NCI-H1436 treated with DMSO at 0.1 percent for 48 hours (cell line): ENCODE measurements at regions not wholly inside any gene's neighbourhood (a gene's known extent, or its start where the extent isn't known, plus 50 kb on each side); places are given as distances from the start of the nearest gene placed in this dataset.

ENCODE experiments used
- DNase-seq: peaks from one replicate; lab custom pipeline; 2025; lab: John Stamatoyannopoulos, UW

DNA sequence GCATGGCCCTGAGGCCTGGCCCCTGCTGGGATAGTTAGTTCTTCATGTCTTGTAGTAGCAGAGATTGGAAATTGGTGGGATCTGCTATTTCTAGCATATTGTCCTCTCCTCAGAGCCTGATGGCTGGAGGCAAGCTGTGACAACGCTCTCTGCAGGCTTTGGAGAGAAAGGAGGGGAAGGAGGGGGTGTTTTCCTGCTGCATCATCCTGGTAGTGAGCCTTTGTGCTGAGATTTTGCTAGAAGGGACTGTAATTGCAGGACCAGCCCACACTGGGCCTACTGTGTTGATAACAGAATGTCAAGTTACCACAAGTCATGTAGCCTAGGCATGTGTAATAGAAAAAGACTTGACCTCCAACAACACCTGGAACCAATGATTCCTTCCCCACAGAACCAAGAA is 351.0 kb downstream of the SIPA1L2 start:
- DNase-seq = no peak

DNA sequence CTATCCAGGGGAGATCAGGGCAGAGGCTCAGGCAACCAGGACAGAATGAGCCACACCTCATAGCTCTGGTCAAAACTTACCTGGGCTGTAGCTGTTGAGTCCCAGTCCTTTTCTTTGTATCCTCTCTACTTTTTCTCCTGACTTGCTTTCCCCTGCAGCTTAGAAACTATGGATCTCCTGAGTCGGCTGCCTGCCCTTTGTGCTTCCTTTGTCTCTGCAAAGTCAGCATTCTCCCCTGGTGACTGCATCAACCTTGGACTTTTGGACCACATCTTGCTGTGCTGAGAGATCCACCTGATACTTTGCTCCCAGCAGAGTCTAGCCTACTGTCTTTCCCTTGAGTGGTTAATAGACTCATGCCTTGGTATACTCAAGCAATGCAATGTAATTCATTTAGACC is 353.3 kb downstream of the SIPA1L2 start:
- DNase-seq = no peak

DNA sequence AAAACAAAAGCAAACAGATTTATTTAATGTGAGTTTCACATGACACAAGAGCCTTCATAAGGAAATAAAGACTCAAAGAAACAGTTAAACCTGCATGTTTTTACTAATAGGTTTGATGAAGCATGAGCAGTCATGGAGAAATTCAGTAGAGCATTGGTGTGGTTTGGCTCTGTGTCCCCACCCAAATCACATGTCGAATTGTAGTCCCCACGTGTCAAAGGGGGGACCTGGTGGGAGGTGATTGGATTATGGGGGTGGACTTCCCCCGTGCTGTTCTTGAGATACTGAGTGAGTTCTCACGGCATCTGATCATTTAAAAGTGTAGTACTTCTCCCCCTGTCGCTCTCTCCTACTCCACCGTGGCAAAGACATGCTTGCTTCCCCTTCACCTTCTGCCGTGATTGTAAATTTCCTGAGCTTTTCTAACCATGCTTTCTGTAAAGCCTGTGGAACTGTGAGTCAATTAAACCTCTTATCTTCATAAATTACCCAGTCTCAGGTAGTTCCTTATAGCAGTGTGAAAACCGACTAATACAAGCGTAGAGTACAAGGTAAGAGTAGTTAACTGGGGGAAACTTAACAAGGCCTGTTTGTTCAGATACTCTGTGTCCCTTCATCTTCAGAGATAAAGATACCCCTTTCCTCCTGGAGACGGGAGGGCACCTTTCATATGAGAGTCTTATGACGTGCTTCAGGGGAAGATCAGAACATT is 354.8 kb downstream of the SIPA1L2 start:
- no peak for DNase-seq

DNA sequence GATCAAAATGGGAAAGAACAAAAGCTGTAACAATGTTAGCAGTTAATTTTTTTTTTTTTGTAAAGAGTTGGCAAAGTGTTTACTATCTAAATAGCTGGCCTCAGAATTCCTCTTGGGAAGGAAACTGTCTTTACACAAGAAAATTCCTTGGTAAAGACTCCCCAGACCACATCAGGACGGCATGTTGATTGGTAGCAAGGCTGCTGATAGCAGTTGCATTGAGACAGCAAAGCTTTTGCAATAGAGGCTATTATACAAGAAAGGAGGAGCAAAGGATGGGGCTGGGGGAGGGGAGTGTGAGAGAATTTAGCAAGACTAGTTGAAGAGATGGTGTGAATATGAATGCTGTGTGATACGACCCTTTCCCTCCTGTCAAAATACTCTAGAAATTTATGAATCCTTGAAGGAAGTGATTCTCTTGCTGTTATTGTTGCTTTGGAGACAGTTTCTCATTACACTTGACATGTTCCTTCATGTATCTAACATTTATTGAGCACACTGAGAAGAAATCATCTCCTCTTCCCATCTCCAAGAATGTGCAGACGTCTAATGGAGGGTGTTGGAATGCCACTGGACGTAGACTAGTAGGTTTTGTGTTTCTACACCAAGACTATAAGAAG is 355.6 kb downstream of the SIPA1L2 start:
- no peak for DNase-seq

DNA sequence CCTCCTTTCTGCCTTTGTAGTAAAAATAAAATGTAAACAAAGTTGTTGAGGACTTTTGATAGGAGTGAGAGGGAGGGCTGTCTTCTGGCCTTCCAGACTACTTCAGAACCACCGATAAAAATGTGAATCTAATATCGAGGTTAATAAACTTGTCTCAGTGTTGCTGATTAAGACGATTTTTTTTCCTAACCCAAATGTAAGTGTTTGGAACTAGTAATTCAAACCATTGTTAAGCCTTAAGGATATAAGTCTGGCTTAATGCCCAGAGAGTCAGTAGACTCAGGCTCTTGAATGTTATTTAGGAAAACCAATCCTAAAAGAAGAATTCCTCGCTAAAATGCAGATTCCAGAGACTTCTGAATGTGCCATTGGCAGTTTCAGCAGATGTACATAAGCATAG is 356.9 kb downstream of the SIPA1L2 start:
- DNase-seq = no peak

DNA sequence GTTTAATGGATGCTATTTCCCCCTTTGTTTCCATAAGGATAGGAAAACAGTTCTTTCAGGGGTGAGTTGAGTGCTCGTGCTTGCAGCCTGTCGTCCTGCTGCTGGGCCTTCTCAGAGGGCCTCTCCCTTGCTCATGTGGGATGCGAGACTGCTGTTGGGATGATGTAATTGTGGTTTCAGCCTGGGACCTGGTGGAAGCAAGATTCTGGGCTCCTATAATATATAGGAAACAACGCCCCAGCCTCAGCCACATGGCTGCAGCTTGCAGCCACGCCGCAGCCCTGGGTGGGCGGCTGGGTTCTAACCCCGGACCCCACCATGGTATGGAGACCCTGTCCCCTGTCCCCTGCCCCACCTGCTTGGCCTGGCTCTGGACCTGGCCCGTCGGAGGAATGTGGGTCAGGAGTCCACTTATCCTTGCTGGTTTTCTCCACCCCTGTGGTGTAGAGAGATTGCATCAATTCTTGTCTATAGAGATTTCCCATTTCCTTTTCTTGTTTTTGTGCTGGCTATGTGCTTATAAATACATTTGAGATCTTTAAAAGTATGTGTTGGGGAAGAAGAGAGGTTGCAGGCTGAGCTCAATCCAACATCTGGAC is 357.8 kb downstream of the SIPA1L2 start:
- no peak for DNase-seq

DNA sequence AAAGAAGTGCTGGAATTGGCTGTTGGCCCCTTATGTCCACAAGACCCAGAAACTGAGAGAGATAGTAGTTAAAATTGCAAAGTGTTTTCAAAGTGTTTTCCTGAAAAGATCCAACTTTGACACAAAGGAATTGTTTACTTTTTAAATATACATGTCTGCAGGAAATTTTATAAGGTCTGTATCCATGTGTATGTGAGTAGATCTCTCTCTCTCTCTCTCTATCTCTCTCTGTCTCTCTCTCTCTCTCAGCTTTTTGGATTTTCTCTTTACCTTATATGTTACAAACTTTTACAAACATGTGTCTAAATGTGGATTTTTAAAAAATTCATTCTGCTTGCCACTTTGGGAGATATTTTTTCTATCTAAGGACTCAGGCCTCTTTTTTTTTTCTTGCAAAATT is 358.6 kb downstream of the SIPA1L2 start:
- no peak for DNase-seq

DNA sequence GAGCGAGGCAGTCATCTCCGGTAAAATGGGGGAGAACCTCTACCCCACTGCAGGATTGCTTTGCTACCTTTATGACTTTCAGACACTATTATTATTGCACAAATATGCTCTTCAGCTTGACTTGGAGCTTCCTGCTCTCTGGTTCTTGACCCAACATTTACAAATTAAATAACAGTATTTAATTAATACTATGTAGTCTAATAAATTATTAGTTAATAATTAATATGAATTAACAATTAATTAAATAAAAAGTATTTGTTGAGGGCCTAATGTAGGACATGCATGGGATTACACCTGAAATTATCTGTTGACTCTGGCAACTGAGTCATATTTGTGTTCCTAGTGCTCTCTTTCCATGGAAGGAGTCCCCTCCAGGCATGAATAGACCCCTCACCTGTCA is 359.9 kb downstream of the SIPA1L2 start:
- no peak for DNase-seq

DNA sequence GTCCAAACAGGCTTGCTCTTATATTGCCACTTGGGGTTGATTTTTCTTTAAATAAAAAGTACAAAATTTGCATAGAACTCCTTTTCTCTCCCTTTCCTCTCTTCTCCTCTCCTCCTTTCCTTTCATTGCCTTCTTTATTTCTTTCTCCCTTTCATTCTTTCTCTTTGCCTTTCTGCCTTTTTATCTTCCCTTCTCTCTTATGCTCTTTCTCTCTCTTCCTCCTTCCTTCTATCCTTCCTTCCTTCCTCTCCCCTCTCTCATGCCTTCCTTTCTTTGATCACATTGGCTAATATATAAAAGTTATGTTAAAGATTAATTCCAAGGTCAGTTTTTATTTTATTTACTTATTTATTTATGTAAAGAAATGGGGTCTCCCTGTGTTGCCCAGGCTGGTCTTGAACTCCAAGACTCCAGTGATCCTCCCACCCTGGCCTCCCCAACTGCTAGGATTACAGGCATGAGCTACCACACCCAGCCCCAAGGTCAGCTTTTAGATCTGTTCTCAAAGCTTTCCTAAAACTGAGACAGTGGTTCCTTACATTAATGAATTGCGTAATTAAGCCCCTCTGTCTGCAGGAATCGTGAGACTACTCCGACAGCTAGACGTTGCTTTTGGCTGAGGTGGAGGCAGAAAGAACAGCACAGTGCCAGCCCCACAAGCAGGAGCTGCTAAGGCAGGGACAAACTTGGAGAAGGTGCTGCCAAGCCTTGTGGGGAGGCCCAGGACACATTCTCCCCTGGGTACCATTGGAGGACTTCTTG is 361.9 kb downstream of the SIPA1L2 start:
- DNase-seq = no peak

DNA sequence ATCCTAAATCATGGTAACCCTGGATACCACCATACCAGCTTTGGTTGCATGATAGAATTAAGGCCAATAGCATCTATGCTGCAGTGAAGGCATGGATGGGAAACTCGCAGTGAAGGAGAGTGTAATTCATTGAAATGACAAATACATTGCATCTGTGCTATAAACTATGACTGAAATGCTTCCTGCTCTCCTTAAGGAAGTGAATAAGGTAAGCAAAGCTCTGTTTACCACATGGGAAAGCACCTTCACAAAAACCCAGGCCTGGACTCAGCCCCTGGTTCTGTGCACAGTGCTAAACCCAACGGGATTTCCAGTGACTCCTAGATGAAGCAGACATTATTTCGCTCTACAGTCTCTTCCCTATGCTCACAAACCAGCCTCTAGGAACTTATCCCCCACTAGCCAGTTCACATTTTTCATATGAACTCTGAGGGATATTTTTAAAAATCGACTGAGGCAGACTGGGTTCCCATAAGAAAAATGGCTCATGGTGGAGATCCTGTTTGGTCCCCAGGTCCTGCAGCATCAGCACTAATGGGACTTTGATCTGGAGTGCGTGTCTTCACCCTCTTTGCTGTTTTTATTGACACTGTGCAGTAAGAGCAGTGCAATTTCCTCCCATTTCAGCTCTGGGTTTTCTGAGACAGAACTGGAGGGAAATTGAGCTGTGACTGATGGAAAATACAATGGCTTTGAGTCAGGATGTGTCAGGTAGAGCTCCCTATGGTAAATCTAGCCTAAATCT is 362.7 kb downstream of the SIPA1L2 start:
- DNase-seq = peak; percentile 7

DNA sequence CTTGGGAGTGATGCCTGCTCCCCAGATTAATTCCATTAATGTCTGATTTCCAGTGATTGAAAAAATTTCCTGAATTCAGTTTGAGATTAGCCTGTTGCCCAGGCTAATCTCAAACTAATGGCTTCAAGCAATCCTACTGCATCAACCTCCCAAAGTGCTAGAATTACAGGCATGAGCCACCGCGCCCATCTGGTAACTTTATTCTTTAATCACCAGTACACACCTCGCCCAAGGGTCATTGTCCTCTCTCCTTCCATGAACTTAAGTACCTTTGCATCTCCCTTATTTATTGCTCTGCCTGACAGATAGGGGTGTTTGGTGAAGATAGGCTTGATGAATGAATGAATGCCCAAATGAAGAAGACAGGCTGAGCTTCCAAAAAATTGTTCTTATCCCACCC is 366.5 kb downstream of the SIPA1L2 start:
- no peak for DNase-seq

DNA sequence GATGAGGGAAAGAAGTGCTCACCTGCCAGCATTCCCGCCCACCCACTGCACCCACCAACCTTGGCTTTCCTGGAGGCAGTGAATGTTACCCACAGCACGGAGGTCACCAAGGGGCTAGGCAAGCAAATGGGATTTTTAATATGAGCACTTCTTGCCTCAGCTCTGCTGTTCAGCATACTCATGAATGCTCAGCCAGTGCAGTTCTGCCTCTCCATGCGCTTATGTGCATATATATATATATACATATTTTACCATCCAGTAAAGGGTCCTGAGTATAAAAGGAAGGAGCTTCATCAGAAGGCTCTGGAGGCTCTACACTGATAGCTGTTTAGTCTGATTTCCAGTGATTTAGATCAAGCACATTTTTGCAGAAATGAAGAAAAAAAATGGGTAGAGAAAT is 366.9 kb downstream of the SIPA1L2 start:
- DNase-seq = no peak

DNA sequence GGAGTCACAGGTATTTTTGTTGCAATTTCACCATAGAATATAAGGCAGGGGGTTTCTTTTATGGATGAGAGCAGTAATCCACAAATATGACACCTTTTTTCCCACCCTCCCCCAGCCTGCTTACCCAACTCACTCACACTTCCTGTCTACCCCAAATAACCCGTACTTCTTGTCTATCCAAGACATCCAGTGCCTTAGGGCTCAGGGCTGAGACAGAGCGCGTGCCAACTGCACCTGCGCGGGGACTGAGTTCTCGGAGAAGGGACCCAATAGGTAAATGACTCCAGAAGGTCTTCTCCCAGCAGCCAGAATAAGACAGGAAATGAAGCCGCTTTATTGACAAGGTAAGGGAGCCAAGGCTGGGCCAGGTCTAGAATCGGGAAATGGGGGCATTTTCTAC is 369.1 kb downstream of the SIPA1L2 start:
- DNase-seq = no peak

DNA sequence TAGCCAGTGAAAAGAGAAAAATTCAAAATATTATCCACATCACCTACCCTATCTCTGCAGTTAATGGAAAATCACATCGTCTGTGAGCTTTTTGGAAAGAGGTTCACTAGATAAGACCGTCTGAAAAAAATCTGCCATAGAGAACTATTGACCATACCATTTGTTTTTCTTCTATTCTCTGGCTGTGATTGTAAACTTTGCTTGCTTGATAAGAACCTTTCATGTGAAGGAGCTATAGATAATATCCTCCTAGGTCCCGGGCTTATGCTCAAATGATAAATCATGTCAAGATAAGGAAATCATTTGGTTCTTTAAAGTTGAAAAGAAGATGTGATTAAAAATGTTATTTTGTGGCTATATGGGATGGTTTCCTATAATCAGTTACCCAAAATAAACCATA is 369.9 kb downstream of the SIPA1L2 start:
- no peak for DNase-seq

DNA sequence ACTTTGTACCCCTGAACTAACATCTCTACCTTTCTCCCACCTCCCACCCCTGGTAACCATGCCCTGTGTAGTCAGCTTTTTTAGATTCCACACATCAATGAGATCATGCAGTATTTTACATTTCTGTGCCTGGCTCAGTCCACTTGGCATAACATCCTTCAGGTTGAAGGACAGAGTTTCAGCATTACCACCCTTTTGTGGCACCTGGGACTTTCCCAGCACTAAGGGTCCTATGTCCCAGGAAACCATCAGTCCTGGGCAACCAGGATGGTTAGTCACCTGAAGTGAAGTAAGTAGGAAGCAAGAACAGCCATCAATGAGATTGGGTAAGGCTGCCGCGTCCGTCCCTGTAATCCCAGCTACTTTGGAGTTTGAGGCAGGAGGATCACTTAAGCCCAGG is 370.6 kb downstream of the SIPA1L2 start:
- no peak for DNase-seq

DNA sequence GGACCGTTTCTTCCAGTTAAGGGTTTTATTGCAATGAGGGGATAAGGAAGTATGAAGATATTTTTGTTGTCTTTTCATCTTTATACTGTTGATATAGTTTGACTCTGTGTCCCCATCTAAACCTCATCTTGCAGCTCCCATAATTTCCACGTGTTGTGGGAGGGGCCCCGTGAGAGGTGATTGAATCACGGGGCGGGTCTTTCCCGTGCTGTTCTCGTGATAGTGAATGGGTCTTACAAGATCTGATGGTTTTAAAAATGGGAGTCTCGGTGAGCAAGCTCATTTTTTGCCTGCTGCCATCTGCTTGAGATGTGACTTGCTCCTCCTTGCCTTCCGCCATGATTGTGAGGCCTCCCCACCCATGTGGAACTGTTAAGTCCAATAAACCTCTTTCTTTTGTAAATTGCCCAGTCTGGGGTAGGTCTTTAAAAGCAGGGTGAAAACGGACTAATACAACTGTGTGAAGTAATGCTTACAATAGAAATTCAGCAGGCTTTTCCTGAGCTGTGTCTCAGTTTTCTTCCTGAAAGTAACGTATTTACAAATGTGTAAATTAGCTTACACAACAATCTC is 377.3 kb downstream of the SIPA1L2 start:
- DNase-seq = no peak

DNA sequence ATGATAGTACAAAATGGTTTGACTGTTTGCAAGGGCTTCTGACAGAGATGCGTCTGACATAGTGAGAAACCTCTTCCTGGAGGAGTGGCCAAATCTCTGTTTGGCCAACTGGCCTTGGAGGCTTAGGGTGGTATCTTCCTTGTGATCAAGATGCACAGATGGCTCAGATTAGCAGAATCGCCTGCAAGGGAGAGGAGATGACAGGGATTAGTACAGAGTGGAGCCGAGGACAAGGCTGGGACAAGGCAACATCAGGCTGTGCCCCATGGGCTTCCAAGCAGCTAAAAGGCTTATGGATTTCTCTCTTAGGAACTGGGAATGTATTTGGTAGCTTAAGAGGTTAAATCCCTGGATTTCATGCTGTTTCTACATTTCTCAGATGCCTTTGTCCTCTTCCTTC is 379.1 kb downstream of the SIPA1L2 start:
- DNase-seq = no peak

DNA sequence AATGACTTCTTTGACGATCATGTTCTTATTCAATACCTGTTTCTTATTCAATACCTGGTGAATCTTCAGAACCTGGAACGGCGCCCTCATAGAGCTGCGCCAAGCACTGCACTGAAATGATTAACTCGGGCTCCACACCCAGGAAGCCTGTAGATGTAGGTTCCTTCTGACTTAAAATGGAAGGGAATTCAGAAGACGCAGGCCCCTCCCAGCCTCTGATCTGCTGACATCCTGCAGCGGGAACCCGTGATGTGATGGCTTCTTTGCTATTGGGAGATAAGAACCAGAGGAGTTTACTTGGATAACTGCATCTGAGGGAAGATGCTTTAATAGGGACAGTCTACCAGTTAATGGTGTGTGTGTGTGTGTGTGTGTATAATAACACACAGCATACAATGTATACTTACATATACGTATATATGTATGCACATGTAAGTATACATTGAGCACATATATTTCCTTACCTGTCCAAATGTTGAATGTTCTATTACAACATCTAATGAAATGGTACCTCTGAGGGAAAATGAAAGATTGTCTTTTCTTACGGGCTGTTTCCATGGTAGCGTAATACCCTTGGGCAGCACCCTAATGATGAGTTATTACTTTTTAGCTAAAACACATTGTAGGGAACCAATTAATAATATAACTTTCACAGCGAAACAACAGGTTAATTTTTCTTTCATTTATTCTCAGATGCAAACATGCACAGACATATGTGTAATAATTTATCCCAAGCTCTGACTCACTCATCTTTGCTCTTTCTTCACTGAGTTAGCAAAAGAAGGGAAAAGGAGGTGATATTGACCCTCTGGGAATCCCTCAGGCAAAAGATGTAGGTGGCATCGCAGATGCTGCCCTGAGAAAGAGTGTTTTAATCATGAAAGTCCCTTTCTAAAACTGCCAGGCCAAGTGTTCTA is 379.8 kb downstream of the SIPA1L2 start:
- no peak for DNase-seq

DNA sequence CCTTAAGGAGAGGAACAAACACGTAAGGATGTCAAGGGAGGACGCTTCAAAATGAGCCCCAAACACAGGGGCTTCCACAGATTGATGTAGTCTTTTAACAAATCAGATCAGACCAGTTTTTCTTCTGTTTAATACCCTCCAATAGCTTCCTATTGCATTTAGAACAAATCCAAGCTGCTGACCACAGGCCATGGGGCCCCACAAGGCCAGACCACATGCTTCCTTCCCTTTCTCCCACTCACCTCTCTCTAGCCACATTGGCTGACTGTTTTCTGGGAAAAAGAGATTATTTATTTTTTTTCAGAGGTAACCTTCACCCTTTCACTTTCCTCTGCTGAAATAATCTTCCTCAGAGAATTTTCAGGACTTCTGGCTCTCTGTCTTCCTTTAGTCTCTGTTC is 380.6 kb downstream of the SIPA1L2 start:
- DNase-seq = no peak

DNA sequence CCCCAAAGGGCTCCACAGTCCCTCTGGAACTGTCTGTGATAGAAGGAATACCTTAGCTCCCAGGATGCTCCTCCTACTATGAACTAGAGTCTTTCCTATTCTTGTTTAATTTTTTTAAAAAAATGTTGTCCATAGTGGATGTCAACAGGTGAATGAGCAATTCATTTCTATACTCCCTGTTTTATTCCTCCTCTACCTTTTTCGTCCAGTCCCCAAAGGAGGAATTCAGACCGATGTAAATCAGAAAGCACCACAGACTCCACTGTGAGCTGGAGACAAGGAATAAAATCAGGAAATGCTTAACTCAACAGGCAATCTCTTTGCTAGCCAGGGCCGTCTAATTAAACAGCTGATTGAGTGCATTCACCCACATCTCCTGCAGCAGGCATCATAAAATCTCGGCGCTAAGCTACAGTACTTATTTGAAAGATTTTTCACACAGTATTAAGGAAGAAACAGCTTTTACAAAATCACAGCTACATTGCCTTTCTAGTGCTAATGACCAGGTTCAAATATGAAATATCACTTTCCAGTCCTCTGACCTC is 381.6 kb downstream of the SIPA1L2 start:
- DNase-seq = no peak

DNA sequence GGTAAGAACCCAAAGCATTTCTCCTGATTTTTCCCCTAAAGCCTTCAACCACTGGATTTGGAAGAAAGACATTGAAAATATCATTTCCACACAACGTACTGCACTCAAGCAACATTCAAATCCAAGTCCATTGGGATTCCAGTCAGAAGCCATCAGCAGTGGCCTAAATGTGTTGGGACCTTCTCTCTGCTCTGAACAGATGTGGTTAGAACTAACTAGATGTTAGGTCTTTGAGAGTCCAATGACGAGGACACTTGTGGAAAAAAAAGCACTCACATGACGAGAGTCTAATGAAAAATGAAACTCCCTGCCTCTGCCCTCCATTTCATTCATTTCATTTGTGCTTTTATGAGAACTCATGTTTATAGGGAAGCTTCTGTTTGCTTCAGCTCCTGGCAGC is 382.3 kb downstream of the SIPA1L2 start:
- DNase-seq = no peak
